Activated CD4-positive, alpha-beta memory T cell treated with anti-CD3 and anti-CD28 coated beads for 36 hours (primary cell): ENCODE measurements at regions not wholly inside any gene's neighbourhood (a gene's known extent, or its start where the extent isn't known, plus 50 kb on each side); places are given as distances from the start of the nearest gene placed in this dataset.

ENCODE experiments used
- CTCF ChIA-PET: fragments of 350-600 bp; sonication (Branson Sonifier 250); formaldehyde crosslinking; loops from one replicate; lab custom pipeline; 2021; ENCODE audit warnings: antibody characterized with exemption, inconsistent platforms; lab: Charles Lee
- POLR2A ChIA-PET: fragments of 350-600 bp; sonication (Branson Sonifier 250); formaldehyde crosslinking; loops from one replicate; lab custom pipeline; 2021; ENCODE audit warnings: antibody characterized with exemption; lab: Charles Lee
- DNase-seq: peaks from one replicate; pipeline ENCODE4 v3.0.0-alpha.2; 2020
- H3K27ac Mint-ChIP-seq: one replicate; pipeline ENCODE4 v1.8.0; 2021; ENCODE audit warnings: mixed read lengths
- H3K27me3 Mint-ChIP-seq: one replicate; pipeline ENCODE4 v1.8.0; 2021; ENCODE audit warnings: mixed read lengths
- H3K36me3 Mint-ChIP-seq: one replicate; pipeline ENCODE4 v1.8.0; 2021; ENCODE audit warnings: mixed read lengths
- H3K4me1 Mint-ChIP-seq: one replicate; pipeline ENCODE4 v1.8.0; 2021; ENCODE audit warnings: low read depth, mixed read lengths
- H3K4me3 Mint-ChIP-seq: one replicate; pipeline ENCODE4 v1.8.0; 2021; ENCODE audit warnings: mild to moderate bottlenecking, mixed read lengths
- H3K9me3 Mint-ChIP-seq: one replicate; pipeline ENCODE4 v1.8.0; 2021; ENCODE audit warnings: mixed read lengths
- intact Hi-C: fragments of 100-400 bp; cut with micrococcal nuclease; formaldehyde crosslinking; loops from one replicate; pipeline ENCODE4 v1.15.1; 2023

- Mint-ChIP-seq H3K27me3 (peaks cover 5% of the 10 kb centered on the region), H3K4me1 (no peaks in the 10 kb centered on the region), H3K4me3 (no peak overlapping the region), H3K27ac (no peak overlapping the region), H3K9me3 (peaks cover 13% of the 10 kb centered on the region), H3K36me3 (no peaks in the 10 kb centered on the region)
- CTCF ChIA-PET: interaction anchor here (0.6 kb wide), 1 partner anchor 81 kb away, joined by 3 read pairs; no protein-coding TSS in a partner anchor
- POLR2A ChIA-PET: no interaction called here
- intact Hi-C loops: no loop called here
- no peak for DNase-seq
These were observed 1512.0 kb downstream of the BRD1 start for GRCh38 chr22:48315439-48316256.

- intact Hi-C loops: no loop called here
- H3K9me3 Mint-ChIP-seq: peaks cover 14% of the 10 kb centered on the region
- H3K36me3 Mint-ChIP-seq: no peaks in the 10 kb centered on the region
- no peak overlapping the region for H3K4me3 Mint-ChIP-seq
- ChIA-PET CTCF (no interaction called here), POLR2A (no interaction called here)
- DNase-seq: no peak
- no peaks in the 10 kb centered on the region for H3K4me1 Mint-ChIP-seq
- H3K27me3 Mint-ChIP-seq: peaks cover 3% of the 10 kb centered on the region
- H3K27ac Mint-ChIP-seq: no peak overlapping the region
These were observed 1513.6 kb downstream of the BRD1 start for GRCh38 chr22:48314073-48314472.

- no peak overlapping the region for H3K27ac Mint-ChIP-seq
- no peaks in the 10 kb centered on the region for H3K4me1 Mint-ChIP-seq
- no peaks in the 10 kb centered on the region for H3K27me3 Mint-ChIP-seq
- H3K9me3 Mint-ChIP-seq: peaks cover 14% of the 10 kb centered on the region
- CTCF ChIA-PET: no interaction called here
- no peak overlapping the region for H3K4me3 Mint-ChIP-seq
- no peaks in the 10 kb centered on the region for H3K36me3 Mint-ChIP-seq
- no peak for DNase-seq
- intact Hi-C loops: no loop called here
- POLR2A ChIA-PET: no interaction called here
These were observed 1514.4 kb downstream of the BRD1 start for GRCh38 chr22:48313175-48313830.

DNA sequence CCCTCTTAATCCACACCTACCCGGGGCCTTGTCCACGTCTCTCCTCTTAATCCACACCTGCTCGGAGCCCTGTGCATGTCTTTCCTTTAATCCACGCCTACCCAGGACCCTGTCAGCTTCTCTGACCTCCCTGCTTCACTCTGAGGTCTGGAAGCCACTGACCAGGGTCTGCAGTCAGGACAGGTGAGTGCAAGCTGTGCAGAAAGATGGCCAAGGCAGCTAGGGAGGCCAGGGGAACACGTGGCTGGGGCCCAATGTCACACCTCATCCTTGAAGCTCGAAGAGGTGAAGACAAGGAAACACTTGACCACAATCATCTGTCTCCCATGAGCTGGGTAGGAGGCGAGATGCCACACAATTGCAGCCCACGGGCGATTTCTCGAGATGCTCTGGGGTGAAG is 1516.9 kb downstream of the BRD1 start:
- no peaks in the 10 kb centered on the region for H3K4me1 Mint-ChIP-seq
- H3K36me3 Mint-ChIP-seq: no peaks in the 10 kb centered on the region
- ChIA-PET CTCF (no interaction called here), POLR2A (no interaction called here)
- H3K4me3 Mint-ChIP-seq: no peak overlapping the region
- peaks cover 14% of the 10 kb centered on the region for H3K9me3 Mint-ChIP-seq
- no peak for DNase-seq
- intact Hi-C loops: no loop called here
- H3K27me3 Mint-ChIP-seq: no peaks in the 10 kb centered on the region
- H3K27ac Mint-ChIP-seq: no peak overlapping the region

GRCh38 chr22:48310289-48310688 is 1517.4 kb downstream of the BRD1 start:
- Mint-ChIP-seq H3K4me1 (no peaks in the 10 kb centered on the region), H3K27me3 (no peaks in the 10 kb centered on the region), H3K4me3 (no peak overlapping the region), H3K27ac (no peak overlapping the region), H3K9me3 (peaks cover 14% of the 10 kb centered on the region), H3K36me3 (no peaks in the 10 kb centered on the region)
- ChIA-PET POLR2A (no interaction called here), CTCF (no interaction called here)
- intact Hi-C loops: no loop called here
- no peak for DNase-seq

GRCh38 chr22:48309836-48310235 is 1517.8 kb downstream of the BRD1 start:
- H3K9me3 Mint-ChIP-seq: peaks cover 14% of the 10 kb centered on the region
- intact Hi-C loops: no loop called here
- CTCF ChIA-PET: no interaction called here
- POLR2A ChIA-PET: no interaction called here
- H3K27ac Mint-ChIP-seq: no peak overlapping the region
- H3K4me3 Mint-ChIP-seq: no peak overlapping the region
- H3K36me3 Mint-ChIP-seq: no peaks in the 10 kb centered on the region
- H3K4me1 Mint-ChIP-seq: no peaks in the 10 kb centered on the region
- DNase-seq: no peak
- H3K27me3 Mint-ChIP-seq: no peaks in the 10 kb centered on the region

DNA sequence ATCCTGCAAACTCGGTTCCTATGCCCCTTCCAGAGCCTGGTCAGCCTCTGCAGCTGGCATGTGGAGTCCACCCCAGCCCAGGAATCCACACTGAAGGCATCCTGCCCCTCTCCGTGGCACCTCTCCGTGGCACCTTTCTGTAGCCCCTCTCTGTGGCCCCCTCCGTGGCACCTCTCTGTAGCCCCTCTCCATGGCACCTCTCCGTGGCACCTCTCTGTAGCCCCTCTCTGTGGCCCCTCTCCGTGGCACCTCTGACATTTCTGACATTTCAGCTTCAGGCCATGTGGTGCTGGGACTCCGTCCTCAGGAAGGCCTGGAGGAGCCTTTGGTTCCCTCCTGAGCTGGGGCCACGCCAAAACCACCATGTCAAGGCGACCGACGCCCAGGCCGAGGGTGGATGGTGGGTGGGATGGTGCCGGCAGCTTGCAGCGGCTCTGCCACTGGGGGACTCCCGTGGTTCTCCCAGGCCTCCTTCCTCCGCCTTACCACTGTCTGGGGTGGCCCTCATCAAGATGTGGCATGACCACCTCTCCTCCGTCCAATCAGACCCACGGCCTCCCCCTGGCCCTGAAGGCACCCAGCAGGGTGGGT is 1518.5 kb downstream of the BRD1 start:
- Mint-ChIP-seq H3K9me3 (peaks cover 14% of the 10 kb centered on the region), H3K27ac (no peak overlapping the region), H3K4me3 (no peak overlapping the region), H3K36me3 (no peaks in the 10 kb centered on the region), H3K27me3 (no peaks in the 10 kb centered on the region), H3K4me1 (no peaks in the 10 kb centered on the region)
- ChIA-PET POLR2A (no interaction called here), CTCF (no interaction called here)
- intact Hi-C loops: no loop called here
- DNase-seq: no peak

GRCh38 chr22:48307931-48308330 is 1519.7 kb downstream of the BRD1 start:
- ChIA-PET CTCF (no interaction called here), POLR2A (no interaction called here)
- H3K4me3 Mint-ChIP-seq: no peak overlapping the region
- DNase-seq: no peak
- no peaks in the 10 kb centered on the region for H3K27me3 Mint-ChIP-seq
- H3K9me3 Mint-ChIP-seq: peaks cover 14% of the 10 kb centered on the region
- intact Hi-C loops: no loop called here
- no peaks in the 10 kb centered on the region for H3K36me3 Mint-ChIP-seq
- H3K4me1 Mint-ChIP-seq: no peaks in the 10 kb centered on the region
- H3K27ac Mint-ChIP-seq: no peak overlapping the region

DNA sequence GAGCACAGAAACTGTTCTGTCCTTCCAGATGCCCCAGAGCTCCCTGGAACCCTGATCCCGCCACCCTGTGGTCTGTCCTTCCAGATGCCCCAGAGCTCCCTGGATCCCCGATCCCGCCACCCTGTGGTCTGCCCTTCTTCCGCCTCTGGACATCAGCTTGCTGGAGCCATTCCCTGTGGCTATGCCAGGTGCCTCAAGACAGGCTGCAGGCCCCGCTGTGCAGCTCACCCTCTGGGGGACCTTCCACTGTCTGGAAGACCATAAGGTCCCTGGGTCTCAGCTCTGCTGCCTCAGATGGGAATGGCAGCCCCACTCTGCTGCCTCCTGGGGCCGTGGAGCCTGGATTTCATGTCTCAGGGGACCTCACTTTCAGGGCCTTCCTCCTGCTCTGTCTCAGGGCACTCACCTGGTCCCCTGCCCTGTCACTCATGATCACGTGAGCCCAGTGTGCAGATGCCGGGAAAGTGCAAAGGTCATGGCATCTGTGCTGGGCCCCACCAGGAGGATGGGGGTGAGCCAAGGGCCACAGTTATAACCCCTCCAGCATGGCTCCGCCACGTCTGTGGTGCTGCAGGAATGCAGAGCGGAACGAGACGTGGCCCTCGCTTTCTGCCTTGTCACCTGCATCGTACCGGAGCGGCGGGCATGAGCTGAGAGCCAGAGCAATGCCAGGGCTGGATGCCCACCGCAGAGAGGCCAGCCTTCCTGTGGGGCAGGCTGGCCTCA is 1520.7 kb downstream of the BRD1 start:
- no peak overlapping the region for H3K27ac Mint-ChIP-seq
- H3K27me3 Mint-ChIP-seq: no peaks in the 10 kb centered on the region
- H3K36me3 Mint-ChIP-seq: no peaks in the 10 kb centered on the region
- DNase-seq: no peak
- ChIA-PET POLR2A (no interaction called here), CTCF (no interaction called here)
- no peak overlapping the region for H3K4me3 Mint-ChIP-seq
- intact Hi-C loops: no loop called here
- no peaks in the 10 kb centered on the region for H3K4me1 Mint-ChIP-seq
- peaks cover 10% of the 10 kb centered on the region for H3K9me3 Mint-ChIP-seq

- ChIA-PET POLR2A (no interaction called here), CTCF (no interaction called here)
- Mint-ChIP-seq H3K4me3 (no peak overlapping the region), H3K4me1 (no peaks in the 10 kb centered on the region), H3K36me3 (no peaks in the 10 kb centered on the region), H3K27me3 (no peaks in the 10 kb centered on the region), H3K27ac (no peak overlapping the region), H3K9me3 (peaks cover 5% of the 10 kb centered on the region)
- intact Hi-C loops: no loop called here
- DNase-seq: no peak
These were observed 1521.4 kb downstream of the BRD1 start for GRCh38 chr22:48306284-48306683.

GRCh38 chr22:48305726-48306235 is 1521.9 kb downstream of the BRD1 start:
- POLR2A ChIA-PET: no interaction called here
- no peak overlapping the region for H3K27ac Mint-ChIP-seq

DNA sequence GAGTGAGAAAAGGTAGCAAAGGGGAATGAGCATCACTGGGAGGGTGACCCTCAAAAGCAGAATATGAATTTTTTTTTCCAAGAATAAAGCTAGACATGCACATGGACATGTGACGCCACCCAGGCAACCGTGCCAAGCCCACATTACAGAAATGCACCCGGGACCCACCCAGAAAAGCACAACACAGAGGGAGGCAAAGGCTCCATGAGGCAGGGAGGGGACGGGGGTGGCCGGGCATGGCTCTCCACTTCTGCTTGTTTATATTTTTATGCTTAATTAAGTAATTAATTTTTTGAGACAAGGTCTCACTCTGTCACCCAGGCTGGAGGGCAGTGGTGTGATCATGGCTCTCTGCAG is 1524.3 kb downstream of the BRD1 start:
- Mint-ChIP-seq H3K9me3 (no peaks in the 10 kb centered on the region), H3K27me3 (no peaks in the 10 kb centered on the region), H3K4me1 (no peaks in the 10 kb centered on the region), H3K27ac (no peak overlapping the region), H3K36me3 (no peaks in the 10 kb centered on the region), H3K4me3 (no peak overlapping the region)
- intact Hi-C loops: no loop called here
- ChIA-PET POLR2A (no interaction called here), CTCF (no interaction called here)
- no peak for DNase-seq

More at GRCh38 chr22:48305726-48306235, 1521.9 kb downstream of the BRD1 start:
- CTCF ChIA-PET: no interaction called here
- Mint-ChIP-seq H3K36me3 (no peaks in the 10 kb centered on the region), H3K9me3 (peaks cover 2% of the 10 kb centered on the region), H3K4me1 (no peaks in the 10 kb centered on the region), H3K4me3 (no peak overlapping the region), H3K27me3 (no peaks in the 10 kb centered on the region)
- intact Hi-C loops: no loop called here
- DNase-seq: no peak
